GM18505 (cell line): ENCODE measurements at regions not wholly inside any gene's neighbourhood (a gene's known extent, or its start where the extent isn't known, plus 50 kb on each side); places are given as distances from the start of the nearest gene placed in this dataset.
"Not testable (repeated sequence)": the region's sequence is repeated elsewhere in the genome, so short reads cannot be mapped to it uniquely, and the experiment has no call there.

Source experiments
- ATAC-seq: cut with Tn5 transposase; IDR thresholded peaks from one replicate; pipeline ENCODE4 v1.9.1; 2021; ENCODE audit not compliant: unreplicated experiment
- POLR2A ChIP-seq: IDR thresholded peaks from 4 replicates; pipeline ENCODE4 v1.6.1; 2011; ENCODE audit warnings: borderline replicate concordance; ENCODE audit not compliant: insufficient read depth, insufficient read length; ENCODE audit errors: extremely low read depth

- no peak for ATAC-seq
- no peak for TF ChIP-seq POLR2A
These were observed 182.7 kb downstream of the KIT start for GRCh38 chr4:54840430-54840829.

GRCh38 chr4:54838301-54838700 lies 180.5 kb downstream of the KIT start:
- TF ChIP-seq POLR2A, result no peak
- no peak for ATAC-seq

DNA sequence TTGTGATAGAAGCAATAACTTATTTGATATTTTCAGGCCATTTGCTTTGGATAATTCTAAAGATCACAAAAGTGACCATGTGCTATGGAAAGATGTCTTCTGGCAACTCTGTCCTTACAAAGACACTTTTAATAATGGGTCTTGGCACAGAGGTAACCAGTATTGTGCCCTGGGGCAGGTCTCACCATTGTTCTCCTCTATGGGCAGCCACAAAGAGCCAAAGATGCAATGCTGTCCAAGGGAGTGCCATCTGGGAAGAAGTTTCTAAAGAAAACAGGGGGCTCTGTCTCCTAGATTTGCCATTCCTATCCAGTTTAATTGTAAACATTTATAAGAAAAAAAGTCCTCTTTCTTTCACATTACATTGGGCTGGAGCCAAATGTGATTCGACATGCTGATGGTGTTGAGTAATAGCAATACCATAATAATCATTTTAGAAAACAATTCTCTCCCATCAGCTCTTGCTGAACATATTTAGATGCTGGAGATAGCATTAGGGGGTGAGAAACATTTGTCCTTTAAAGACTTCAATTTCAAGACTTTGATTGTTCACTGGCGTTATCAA lies 179.9 kb downstream of the KIT start:
- ATAC-seq, result no peak
- TF ChIP-seq POLR2A, result no peak

DNA sequence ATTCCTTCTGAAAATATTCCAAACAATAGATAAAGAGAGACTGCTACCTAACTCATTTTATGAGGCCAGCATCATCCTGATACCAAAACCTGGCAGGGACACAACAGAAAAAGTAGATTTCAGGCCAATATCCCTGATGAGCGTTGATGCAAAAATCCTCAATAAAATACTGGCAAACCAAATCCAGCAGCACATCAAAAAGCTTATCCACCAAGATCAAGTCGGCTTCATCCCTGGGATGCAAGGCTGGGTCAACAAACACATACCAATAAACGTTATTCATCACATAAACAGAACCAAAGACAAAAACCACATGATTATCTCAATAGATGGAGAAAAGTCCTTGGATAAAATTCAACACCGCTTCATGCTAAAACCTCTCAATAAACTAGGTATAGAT lies 170.6 kb downstream of the KIT start:
- ATAC-seq, result not testable (repeated sequence)

DNA sequence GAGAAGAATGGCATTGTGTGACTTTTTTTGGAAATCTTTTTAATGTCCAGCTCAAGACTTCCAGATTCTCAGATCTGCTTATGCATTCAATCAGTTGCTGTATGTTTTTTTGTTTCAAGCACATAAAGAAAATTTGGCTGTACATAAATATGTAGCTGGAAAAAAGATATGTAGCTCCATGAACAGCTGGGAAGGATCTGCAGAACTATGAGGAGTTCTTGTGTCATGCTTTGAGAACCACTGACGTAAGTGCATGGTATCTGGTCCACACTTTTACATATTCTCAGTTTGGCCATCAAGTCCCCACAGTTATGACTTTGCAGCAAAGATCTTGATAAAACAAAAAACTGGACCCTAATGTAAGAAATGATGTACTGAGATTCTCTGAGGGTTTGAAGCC lies 165.9 kb downstream of the KIT start:
- no peak for ATAC-seq
- TF ChIP-seq POLR2A, result no peak

- no peak for TF ChIP-seq POLR2A
These were observed 161.3 kb downstream of the KIT start for GRCh38 chr4:54819034-54819433.

DNA sequence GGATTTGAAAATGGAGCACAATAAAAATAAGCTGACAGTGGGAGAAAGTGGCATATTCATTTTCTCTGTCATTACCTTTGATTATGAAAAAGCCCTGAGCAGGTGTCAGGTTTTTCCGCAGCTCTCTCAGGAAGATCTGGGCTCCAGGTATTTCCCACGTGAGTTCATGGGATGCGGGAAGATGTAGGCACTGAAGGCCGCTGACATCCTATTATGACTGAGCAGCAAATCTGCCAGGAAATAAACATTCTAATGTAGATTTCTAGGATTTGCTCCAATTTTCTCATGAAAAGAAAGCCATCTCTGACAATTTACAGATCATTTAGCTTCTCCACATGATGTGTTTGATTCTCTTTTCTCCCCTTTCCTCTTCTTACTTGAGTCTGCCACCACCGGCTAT lies 160.7 kb downstream of the KIT start:
- ATAC-seq, result no peak
- TF ChIP-seq POLR2A, result no peak

More at GRCh38 chr4:54819034-54819433, 161.3 kb downstream of the KIT start:
- no peak for ATAC-seq

DNA sequence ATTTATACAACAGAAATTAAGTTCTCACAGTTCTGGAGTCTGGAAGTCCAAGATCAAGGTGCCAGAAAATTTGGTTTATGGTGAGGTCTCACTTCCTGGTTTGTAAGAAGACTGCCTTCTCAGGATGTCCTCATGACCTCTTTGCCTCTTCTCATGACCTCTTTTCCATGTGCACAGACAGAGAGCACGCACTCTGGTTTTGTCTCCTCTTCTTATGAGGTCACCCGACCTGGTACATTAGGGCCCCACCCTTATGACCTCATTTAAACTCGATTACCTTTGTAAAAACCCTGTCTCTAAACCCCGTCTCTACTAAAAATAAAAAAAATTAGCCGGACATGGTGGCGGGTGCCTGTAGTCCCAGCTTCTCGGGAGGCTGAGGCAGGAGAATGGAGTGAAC lies 155.9 kb downstream of the KIT start:
- no peak for ATAC-seq
- no peak for TF ChIP-seq POLR2A

DNA sequence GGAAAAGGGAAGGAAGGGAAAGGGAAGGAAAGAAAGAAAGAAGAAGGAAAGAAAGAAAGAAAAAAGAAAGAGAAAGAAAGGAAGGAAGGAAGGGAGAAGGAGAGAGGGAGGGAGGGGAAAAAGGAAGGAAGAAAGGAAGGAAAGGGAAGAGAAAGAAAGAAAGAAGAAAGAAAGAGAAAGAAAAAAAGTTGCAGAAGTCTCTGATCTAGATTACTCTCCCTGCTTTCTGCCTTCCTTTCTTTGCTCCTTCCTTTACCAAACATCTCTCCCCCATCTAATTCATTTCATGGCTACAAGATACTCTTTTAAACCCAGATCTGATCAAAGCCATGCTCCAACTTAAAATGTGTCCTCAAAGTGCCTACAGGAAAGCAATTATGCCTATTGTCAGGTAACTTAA lies 148.6 kb downstream of the KIT start:
- TF ChIP-seq POLR2A, result no peak
- no peak for ATAC-seq

- TF ChIP-seq POLR2A, result no peak
- ATAC-seq, result no peak
These were observed 144.6 kb downstream of the KIT start for GRCh38 chr4:54802336-54802735.

GRCh38 chr4:54800831-54801530 lies 143.2 kb downstream of the KIT start:
- TF ChIP-seq POLR2A, result no peak
- no peak for ATAC-seq

DNA sequence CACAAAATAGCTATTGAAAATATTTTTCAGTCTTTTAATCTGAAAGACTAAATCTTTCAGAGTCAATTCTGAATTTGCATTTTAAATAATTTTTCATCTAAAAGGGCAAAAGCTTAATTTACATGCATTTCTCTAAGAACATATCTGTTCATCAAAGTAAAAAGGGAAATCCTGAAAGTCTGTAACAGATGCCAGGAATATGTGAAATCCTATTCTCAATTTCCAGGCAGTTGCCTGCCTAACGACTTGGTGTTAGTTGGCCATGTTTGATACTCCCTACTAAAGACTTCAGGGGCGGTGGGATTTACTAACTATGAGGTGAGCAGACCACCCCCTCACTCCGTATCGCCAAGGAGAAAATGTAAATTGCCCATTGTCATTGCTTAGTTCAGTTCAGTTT lies 136.8 kb downstream of the KIT start:
- no peak for ATAC-seq
- no peak for TF ChIP-seq POLR2A

- ATAC-seq, result no peak
- no peak for TF ChIP-seq POLR2A
These were observed 136.2 kb downstream of the KIT start for GRCh38 chr4:54793856-54794422.
